Stimulated activated CD4-positive, alpha-beta T cell treated with anti-CD3 and anti-CD28 coated beads, TNF-alpha, amount 100 ng/mL, for 4 hours (primary cell): ENCODE measurements at regions not wholly inside any gene's neighbourhood (a gene's known extent, or its start where the extent isn't known, plus 50 kb on each side); places are given as distances from the start of the nearest gene placed in this dataset.

Experiments
- DNase-seq, 3 experiments: peaks; one replicate each; pipeline ENCODE4 v3.0.0-alpha.2; 2020; ENCODE audit warnings: low read depth in 3 of 3

DNA sequence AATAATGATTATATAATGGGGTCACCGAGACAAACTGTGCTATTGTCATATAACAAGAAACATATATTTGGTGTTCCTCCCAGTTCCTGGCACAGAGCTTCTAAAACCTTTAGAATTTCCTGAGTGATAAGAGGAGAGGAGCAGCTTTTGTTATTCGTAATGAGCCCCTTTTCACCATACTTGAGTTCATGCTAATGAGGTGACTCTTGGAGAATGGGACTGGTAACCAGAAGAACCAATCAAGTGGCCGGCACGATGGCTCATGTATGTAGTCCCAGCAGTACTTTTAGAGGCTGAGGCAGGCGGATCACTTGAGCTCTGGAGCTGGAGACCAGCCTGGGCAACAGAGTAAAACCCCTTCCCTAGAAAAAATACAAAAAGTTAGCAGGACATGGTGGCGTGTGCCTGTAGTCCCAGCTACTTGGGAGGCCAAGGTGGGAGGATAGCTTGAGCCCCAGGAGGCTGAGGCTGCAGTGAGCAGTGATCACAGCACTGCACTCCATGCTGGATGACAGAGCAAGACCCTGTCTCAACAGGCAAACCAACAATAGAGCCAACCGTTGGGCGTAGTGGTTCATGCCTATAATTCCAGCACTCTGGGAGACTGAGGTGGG is 62.7 kb upstream of the FTH1 start:
- no peak for DNase-seq

DNA sequence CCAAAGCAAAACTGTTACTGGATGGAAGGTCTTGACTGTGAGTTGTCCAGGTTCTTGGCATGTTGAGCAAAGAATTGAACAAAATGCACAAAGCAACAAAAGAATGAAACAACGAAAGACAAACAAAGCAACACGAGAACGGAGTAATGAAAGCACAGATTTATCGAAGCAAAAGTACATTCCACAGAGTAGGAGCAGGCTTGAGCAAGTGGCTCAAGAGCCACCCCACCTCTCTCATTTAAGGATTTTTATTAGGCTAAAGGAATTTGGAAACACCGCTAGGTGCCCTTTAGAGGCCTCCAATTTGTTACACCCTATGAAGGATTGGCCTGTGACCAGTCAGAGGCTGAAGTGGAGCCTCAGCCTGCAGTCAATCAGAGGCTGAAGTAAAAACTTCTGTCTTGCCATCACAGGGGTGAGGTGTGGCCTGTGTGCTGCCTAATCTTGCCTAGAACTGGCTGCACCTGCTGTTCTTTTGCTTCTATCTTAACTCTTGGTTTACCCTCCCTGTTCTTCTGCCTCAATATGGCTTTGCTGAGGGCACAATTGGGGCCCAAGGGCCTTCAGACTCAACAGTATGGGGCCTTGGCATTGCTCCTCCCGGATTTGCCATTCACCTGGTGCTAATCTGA is 59.4 kb upstream of the FTH1 start:
- DNase-seq = no peak

DNA sequence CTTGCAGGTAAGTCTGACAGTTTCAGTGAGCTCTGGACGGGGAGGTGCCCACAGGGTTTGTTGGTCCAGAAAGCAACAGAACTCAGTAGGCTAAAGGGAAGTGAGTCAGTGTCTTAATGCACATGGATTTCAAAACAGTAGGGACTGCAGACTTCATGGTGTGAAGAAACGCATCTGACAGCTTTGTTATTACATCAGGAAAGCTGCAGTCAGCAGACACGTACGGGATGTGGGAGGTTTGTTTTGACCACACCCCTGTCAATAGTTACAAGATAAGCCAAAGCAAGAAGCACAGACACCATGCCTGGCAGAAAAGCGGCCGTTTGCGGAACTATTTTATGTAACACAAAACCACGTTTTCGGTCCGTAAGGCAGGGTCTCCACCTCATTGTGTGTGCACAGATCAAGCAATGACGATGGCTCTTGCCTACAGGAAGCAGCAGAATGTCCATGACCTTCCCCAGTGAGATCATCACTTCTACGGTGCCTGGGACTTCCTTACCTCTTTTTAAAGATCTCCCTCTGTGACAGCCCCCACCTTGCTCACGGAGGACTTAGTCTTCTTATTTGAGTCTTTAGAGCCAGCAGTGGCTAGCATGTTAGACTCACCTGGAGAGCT is 58.2 kb upstream of the FTH1 start:
- DNase-seq = peak in 2 of 3 experiments; percentile 21 to 32

DNA sequence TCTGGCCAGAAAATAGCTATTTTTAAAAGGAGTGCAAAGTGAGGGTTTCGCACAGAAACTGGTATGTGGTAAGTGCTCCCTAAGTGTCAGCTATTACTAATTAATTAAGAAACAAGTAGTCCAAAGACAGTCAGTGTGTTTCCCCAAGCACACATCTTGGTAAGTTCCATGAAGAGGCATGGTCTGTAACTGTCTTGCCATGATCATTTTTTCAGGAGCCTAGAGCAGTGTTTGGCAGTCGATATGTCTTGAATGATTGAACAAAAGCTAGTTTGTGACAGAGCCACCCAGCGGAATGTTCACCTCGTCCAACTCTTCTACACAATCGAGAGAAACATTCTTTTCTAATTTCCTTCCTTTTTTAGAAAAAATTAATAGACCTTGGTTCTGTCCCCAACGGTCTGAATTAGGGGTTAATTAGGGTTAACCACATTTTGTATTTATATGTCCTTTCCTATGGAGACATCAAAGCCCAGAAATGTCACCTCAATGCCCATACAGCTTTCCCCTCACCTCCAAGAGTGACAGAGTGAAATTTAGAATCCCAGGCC is 57.6 kb upstream of the FTH1 start:
- no peak for DNase-seq

DNA sequence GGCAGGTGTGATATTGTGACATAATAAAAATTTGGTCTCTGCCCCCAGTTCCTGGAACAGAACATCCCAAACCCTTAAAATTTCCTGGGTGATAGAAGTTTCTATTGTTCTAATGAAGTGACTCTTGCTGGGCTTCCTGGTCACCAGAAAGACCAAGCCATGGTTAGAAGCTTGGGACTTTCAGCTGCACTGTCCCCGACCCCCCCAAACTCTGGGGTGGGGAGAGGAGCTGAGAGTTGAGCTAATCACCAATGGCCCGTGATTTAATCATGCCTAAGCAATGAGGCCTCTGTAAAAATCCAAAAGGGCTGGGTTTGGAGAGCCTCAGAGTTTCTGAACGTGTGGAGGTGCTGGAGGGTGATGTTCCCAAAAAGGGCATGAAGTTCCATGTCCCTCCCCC is 54.8 kb upstream of the FTH1 start:
- no peak for DNase-seq

DNA sequence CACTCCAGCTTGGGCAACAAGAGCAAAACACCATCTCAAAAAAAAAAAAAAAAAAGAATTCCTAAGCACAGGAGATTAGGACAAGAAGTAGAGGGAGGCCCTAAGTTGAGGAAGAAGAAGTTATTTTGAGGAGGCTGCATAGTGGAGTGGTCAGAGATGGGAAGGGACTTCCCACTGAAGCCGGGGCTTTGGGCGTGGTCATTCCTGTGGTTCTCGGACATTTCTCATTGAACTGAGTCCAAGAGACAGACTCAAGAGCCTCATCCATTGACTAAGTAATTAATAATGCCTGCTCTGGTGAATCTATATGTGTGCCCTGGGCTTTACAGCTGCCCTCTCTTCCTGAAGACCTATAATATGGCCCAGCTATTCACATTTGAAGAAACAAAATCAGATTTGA is 53.2 kb upstream of the FTH1 start:
- DNase-seq = no peak

DNA sequence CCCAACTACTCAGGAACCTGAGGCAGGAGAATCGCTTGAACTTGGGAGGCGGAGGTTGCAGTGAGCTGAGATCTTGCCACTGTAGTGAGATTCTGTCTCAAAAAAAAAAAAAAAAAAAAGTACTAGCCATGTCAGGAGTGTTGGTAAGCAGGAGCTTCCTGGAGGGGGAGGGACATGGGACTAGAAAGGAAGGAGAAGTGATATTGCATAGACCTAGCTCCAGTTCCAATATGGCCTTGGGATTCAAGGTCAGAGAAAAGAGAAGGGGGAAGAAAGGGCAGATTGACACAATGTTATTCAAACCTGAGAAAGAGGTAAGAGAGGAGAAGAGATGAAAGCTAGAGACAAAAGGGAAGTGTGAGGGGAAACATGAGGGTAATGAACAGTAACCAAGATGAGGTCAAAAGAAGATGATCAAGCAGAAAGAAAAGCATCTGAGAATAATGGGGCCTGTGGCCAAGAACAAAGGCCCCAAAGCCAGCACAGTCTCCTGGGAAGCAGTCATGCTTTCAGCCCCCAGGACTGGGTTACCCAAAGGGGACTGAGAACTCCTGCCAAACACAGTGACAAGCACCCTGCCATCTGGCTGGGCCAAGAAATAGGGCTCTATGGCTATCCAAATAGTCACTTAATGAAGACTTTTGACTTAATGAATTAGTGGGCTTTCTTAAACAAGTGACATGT is 51.7 kb upstream of the FTH1 start:
- no peak for DNase-seq

DNA sequence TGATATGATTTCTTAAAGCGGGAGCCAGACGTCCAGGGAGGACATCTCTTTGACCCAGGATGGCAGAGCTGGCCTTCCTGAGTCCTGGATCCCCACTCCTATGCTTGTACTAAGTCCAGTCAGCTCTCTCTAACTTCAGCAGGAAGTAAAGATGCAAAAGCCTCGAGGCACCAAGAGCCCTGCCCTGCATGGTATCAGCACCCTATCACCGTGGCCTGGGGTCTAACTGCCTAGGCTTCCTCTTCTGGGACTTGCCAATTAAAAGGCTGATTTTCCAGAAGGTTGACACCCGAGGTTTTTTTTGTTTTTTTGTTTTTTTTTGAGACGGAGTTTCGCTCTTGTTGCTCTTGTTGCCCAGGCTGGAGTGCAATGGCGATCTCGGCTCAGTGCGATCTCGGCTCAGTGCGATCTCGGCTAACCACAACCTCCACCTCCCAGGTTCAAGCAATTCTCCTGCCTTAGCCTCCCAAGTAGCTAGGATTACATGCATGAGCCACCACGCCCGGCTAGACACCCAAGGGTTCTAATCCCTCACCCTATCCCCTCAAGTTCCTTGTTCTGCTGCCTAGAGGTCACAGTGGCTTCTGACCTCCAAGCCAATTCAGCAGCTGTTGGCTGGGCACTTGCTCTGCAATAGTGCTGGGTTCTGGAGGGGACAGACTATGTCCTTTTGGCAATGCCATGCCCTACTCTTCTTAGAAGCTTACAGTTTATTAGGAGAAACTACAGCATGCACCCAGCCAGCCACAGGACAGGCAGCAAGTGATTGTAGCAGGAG is 50.6 kb upstream of the FTH1 start:
- no peak for DNase-seq
